Gastroesophageal sphincter (tissue), 3 donors: ENCODE measurements at regions not wholly inside any gene's neighbourhood (a gene's known extent, or its start where the extent isn't known, plus 50 kb on each side); places are given as distances from the start of the nearest gene placed in this dataset.

Source experiments
- EP300 ChIP-seq: sonication (generic); formaldehyde crosslinking; IDR thresholded peaks from one replicate; pipeline ENCODE4 v1.6.1; 2017; ENCODE audit warnings: antibody characterized with exemption, mild to moderate bottlenecking
- POLR2A ChIP-seq, 2 donors: fragments of 450-650 bp; IDR thresholded peaks; one replicate each; pipeline ENCODE4 v1.6.1; 2017; ENCODE audit warnings: antibody characterized with exemption in 2 of 2, mild to moderate bottlenecking in 2 of 2, moderate library complexity in 1 of 2
- POLR2AphosphoS5 ChIP-seq: sonication (generic); formaldehyde crosslinking; IDR thresholded peaks from one replicate; pipeline ENCODE4 v1.6.1; 2017; ENCODE audit warnings: antibody characterized with exemption
- TF ChIP-seq, protein P1 (sequence below), 4 experiments: fragments of 200-600 bp in 2 of 4; fragments of 450-650 bp in 2 of 4; sonication (generic) in 1 of 4; IDR thresholded peaks; one replicate each; pipeline ENCODE4 v1.5.1; 2017 to 2019; ENCODE audit warnings: antibody characterized with exemption in 4 of 4, mild to moderate bottlenecking in 2 of 4, moderate library complexity in 2 of 4

DNA sequence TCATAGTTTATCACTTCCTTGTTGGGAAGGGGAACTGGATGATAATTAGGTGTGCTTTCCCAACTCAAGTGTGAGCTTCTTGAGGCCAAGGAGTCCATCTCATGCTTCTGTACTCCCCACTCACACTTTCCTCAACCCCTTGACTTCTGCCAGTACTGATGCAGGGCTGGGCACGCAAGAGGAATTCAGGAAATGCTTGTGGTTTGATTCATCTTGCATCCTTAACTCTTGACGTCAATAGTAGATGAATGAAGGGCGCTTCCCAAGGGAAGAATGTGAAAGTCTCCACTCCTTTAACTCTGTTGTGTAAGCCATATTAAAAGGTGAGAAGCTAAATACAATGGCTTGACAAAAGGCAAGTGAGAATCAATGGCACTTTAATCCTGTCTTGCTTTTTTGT, 101.8 kb downstream of the AGTR2 start:
- TF ChIP-seq POLR2AphosphoS5 (no peak), POLR2A (IDR thresholded peaks at IDR 0.05) (no peak), EP300 (no peak)
- TF ChIP-seq, protein P1, sequence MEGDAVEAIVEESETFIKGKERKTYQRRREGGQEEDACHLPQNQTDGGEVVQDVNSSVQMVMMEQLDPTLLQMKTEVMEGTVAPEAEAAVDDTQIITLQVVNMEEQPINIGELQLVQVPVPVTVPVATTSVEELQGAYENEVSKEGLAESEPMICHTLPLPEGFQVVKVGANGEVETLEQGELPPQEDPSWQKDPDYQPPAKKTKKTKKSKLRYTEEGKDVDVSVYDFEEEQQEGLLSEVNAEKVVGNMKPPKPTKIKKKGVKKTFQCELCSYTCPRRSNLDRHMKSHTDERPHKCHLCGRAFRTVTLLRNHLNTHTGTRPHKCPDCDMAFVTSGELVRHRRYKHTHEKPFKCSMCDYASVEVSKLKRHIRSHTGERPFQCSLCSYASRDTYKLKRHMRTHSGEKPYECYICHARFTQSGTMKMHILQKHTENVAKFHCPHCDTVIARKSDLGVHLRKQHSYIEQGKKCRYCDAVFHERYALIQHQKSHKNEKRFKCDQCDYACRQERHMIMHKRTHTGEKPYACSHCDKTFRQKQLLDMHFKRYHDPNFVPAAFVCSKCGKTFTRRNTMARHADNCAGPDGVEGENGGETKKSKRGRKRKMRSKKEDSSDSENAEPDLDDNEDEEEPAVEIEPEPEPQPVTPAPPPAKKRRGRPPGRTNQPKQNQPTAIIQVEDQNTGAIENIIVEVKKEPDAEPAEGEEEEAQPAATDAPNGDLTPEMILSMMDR (IDR thresholded peaks at IDR 0.05) = no peak
